NCI-H1417 treated with DMSO at 0.1 percent for 48 hours (cell line): ENCODE measurements at regions not wholly inside any gene's neighbourhood (a gene's known extent, or its start where the extent isn't known, plus 50 kb on each side); places are given as distances from the start of the nearest gene placed in this dataset.

Experiments
- DNase-seq: peaks from one replicate; lab custom pipeline; 2025; lab: John Stamatoyannopoulos, UW

DNA sequence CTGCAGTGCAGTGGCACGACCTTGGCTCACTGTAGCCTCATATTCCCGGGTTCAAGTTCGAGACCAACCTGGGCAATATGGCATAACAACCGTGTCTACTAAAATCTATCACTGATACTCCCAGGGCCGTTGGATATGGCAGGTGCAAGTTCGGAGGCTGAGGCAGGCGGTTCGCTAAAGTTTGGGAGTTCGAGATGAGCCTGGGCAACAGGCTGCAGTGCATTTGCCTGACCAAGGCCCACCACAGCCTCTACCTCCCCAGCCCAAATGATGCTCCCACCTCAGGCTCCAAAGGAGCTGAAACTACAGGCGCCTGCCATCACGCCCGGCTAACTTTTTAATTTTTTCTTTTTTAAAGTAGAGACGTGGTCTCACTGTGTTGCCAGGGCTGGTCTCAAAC lies 177.1 kb upstream of the ALG10B start:
- no peak for DNase-seq

DNA sequence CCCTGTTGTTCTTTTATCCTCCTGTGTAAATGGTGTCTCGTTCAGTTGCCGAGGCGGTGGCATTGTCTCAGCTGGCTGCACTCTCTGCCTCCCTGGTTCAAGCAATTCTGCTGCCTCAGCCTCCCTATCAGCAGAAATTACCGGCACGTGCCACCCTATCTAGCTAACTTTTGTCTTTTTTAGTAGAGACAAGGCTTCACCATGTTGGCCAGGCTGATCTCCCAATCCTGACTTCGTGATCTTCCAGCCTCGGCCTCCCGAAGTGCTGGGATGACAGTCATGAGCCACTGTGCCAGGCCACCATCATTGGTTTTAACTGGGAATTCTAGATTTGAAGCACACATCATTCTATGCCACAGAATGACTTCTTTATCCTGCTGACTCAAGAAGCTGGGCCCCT lies 175.3 kb upstream of the ALG10B start:
- no peak for DNase-seq

DNA sequence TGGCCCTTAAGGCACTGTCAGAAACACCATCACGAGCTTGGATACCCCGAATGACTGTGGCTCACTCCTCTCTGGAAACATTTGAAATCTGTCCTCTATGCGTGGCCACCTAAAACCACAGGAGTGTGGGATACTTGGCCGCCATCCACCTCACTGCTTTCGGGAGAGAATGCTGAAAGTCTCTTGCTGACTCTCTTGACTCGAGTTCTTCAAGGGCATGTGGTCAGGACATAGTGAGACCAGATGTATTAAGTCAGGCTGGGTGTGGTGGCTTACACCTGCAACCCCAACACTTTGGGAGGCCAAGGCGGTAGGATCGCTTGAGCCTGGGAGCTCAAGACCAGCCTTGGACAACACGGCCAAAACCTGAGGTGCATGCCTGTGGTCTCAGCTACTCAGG lies 174.7 kb upstream of the ALG10B start:
- DNase-seq: no peak

DNA sequence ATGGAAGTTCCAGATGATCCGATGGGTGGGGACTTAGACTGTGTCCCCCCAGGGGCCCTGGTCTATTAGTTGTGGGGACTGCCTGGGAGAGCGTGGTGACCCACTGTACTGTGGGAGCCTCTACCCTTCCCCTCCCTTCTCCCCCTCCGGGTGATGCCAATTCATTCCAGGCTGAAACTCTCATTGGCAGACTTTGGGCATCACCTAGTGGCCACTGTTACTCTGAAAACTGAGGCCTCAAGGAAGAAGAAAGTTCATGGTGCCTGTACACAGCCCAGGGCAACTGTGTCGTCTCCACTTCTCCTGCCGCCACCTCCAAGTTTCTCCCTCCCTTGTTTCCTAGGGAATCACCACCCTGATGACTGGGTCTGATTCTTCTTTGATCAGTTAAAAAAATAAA lies 173.6 kb upstream of the ALG10B start:
- DNase-seq: no peak

DNA sequence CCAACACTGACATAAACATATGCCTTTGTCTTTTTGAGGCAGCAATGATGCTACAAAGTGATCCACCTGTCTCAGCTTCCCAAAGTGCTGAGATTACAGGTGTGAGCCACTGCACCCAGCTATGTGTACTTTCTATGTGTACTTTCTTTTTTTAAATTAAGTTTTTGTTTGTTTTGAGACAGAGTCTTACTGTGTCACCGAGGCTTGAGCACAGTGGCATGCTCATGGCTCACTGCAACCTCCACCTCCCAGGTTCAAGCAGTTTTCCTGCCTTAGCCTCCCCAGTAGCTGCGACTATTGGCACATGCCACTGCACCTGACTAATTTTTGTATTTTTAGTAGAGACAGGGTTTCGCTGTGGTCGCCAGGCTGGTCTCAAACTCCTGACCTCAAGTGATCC lies 172.5 kb upstream of the ALG10B start:
- no peak for DNase-seq

DNA sequence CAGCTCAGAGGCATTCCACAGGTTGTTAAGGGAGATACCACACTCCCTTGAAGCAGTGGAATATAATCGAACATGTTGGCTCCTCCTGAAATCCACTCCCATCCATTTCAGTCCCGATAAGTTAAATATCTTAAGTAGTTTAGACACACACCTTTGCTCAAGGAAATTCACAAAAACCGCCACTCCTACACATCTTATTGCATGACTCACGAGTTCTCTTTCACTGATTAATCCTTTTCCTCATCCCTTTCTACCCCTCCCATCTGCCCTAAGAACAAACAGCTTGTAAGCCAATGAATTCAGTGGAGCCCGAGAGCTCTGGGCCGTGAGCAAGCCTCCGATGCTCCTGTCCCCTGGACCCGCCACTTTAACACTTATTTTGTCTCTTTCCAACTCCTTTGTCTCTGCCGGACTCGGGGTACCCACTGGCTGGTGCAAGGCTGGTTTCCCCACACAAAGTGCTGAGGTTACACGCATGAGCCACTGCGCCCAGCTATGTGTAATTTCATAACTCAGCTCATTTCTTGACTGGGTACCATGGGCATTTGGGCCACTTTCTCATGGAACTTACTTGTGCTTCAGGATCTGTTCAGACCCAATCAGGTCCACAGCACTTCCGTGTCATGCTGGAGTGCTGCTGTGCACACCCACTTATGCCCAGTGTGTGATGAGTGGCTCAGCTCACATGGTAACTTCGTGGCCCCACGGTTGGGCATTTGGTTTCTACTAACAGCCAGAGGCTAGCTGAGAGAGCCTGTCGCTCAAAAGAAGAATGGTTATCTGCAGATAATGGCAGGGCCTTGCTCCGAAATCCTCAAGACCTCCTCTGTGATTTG lies 171.8 kb upstream of the ALG10B start:
- DNase-seq: no peak

DNA sequence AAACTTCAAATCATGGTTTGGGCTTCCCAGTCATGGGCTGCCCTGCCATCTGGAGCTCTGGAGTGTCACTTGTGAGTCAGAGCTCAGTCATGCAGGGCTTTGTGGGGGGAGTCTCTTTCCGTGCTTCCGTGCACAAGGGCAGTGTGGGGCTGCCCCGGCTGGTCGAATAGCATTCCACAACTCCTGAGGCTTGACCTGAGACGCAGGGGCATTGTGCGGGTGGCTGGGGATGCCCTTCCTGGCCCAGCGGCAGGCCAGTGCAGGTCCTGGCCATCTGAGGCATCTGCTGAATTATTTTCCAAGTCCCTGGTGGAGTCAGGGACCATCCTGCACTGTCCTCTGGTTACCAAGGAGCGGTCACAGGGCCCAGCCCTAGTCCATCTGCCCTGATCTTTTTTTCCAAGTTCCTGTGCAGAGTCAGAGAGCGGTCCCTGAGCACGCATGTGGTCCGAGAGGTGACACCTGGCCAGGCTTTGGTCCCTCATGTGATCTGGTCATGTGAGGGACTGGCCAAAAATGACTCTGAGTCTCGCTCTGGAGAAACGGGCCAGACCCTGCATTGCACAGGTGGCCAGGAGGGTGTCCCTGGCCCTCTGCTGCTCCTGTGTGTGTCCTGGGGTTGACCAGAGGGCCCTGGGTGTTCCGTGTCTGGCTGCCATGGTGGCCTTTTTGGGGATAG lies 167.0 kb upstream of the ALG10B start:
- no peak for DNase-seq

DNA sequence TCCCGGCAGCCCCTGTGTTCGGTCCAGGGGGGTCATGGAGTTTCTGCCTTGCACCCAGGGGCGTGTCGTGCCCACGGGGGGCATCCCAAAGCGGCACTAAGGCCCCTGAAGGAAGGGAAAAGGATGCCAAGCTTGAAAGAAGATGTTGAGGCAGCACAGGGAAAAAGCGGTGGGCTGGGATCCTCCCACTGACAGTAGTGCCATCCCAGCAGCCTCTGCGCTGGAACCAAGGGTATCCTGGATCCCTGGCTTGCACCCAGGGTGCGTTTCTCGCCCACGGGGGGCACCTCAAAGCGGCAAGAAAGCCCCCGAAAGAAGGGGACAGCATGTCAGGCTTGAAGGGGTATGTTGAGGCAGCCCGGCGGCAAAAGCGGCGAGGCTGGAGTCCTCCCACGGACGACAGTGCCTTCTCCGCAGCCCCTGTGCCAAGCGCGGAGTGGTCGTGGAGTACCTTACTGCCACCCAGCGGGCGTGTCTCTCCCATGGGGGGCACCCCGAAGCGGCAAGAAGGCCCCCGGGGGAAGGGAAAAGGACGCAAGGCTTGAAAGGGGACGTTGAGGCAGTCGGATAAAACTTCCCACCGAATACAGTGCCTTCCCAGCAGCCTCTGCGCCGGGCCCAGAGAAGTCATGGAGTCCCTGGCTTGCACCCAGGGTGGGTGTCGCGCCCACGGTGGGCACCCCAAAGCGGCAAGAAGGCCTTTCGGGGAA lies 164.4 kb upstream of the ALG10B start:
- no peak for DNase-seq

DNA sequence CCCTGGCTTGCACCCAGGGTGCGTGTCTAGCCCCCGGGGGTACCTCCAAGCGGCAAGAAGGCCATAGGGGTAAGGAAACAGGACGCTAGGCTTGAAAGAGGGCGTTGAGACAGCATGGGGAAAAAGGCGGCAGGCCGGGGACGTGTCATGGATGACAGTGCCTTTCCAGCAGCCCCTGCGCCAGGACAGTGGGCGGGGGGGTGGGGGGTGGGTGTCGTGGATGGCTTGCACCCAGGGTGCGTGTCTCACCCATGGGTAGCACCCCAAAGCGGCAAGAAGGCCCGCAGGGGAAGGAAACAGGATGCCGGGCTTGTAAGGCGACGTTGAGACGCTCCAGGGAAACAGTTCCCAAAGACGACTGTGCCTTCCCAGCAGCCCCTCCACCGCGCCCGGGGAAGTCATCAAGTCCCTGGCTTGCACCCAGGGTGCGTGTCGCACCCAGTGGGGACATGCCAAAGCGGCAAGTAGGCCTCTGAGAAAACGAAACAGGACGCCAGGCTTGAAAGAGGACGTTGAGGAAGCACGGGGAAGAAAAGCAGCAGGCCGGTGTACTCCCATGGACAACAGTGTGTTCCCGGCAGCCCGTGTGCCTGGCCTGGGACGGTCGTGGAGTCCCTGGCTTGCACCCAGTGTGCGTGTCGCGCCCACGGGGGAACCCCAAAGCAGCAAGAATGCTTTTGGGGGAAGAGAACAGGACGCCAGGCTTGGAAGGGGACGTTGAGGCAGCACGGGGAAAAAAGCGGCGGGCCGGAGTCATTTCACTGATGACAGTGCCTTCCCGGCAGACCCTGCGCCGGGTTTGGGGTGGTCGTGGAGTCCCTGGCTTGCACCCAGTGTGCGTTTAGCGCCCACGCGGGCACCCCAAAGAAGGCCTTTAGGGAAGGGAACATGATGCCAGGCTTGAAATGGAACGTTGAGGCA lies 163.5 kb upstream of the ALG10B start:
- DNase-seq: no peak

DNA sequence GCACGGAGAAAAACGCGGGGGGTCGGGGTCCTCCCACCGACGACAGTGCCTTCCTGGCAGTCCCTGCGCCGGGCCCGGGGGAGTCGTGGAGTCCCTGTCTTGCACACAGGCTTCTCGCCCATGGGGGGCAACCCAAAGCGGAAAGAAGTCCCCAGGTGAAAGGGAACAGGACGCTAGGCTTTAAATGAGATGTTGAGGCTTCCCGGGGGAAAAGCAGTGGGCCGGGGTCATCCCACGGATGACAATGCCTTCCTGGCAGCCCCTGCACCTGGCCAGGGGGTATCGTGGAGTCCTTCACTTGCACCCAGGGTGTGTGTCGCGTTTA lies 162.9 kb upstream of the ALG10B start:
- DNase-seq: no peak

DNA sequence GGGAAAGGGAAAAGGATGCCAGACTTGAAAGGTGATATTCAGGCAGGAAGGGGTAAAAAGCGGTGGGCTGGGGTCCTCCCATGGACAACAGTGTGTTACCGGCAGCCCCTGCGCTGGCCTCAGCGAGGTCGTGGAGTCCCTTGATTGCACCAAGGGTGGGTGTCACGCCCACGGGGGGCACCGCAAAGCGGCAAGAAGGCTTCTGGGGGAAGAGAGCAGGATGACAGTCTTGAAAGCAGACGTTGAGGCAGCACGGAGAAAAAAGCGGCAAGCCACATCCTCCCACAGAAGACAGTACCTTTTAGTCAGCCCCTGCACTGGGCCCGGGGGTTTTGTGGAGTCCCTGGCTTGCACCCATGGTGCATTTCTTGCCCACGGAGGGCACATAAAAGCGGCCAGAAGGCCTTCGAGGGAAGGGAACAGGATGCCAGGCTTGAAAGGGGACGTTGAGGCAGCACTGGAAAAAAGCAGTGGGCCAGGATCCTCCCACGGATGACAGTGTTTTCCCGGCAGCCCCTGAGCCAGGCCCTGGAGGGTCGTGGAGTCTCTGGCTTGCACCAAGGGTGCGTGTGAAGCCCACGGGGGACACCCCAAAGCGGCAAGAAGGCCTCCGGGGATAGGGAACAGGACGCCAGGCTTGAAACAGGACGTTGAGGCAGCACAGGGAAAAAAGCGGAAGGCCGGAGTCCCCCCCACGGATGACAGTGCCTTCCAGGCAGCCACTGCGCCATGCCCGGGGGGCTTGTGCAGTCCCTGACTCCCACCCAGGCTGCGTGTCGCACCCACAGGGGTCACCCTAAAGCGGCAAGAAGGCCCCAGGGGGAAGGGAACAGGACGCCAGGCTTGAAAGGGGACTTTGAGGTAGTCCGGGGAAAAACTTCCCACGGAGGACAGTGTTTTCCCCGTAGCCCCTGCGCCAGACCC lies 162.2 kb upstream of the ALG10B start:
- DNase-seq: no peak

DNA sequence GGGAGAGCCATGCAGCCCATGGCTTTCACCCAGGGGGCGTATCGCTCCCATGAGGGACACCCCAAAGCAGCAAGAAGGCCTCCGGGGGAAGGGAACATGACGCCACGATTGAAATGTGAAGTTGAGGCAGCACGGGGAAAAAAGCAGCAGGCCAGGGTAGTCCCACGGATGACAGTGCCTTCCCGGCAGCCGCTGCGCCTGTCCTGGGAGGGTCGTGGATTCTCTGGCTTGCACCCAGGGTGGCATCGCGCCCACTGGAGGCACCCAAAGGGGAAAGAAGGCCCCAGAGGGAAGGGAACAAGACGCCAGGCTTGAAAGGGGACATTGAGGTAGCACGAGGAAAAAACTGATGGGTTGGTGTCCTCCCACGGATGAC lies 161.6 kb upstream of the ALG10B start:
- no peak for DNase-seq

DNA sequence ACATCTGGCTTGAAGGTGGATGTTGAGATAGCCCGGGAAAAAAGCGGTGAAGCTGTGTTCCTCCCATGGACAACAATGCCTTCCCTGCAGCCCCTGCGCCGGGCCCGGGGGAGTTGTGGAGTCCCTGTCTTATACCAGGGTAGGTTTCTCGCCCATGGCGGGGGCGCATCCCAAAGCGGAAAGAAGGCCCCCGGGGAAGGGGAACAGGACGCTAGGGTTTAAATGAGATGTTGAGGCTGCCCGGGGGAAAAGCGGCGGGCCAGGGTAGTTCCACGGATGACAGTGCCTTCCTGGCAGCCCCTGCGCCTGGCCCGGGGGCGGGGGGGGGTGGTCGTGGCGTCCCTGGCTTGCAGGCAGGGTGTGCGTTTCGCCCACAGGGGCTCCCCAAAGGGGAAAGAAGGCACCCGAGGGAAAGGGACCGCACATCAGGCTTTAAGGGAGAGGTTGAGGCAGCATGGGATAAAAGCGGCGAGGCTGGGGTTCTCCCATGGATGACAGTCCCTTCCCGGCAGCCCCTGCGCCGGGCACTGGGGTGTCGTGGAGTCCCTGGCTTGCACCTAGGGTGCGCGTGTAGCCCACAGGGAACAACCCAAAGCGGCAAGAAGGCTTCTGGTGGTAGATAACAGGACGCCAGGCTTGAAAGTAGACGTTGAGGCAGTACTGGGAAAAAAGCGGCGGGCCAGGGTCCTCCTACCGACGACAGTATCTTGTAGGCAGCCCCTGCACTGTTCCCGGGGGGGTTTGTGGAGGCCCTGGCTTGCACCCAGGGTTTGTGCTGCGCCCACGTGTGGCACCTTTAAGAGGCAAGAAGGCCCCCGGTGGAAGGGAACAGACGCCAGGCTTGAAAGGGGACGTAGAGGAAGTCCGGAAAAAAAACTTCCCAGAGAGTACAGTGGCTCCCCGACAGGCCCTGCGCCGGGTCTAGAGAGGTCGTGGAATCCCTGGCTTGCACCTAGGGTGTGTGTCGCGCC lies 160.8 kb upstream of the ALG10B start:
- DNase-seq: no peak

DNA sequence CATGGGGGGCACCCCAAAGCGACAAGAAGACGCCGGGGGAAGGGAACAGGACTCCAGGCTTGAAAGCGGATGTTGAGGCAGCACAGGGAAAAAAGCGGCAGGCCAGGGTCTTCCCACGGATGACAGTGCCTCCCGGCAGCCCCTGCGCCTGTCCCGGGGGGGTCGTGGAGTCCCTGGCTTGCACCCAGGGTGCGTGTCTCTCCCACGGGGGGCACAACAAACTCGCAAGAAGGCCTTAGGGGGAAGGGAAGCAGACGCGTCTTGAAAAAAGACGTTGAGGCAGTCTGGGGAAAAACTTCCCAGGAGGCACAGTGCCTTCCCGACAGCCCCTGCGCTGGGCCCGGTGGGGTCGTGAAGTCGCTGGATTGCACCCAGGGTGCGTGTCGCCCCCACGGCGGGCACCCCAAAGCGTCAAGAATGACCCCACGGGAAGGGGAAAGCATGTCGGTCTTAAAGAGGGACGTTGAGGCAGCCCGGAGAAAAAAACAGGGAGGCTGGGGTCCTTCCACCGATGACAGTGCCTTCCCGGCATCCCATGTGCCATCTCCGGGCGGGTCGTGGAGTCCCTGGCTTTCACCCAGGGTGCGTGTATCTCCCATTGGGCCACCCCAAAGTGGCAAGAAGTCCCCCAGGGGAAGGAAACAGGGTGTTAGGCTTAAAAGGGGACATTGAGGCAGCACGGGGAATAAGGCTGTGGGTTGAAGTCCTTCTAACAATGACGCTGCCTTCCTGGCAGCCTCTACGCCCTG lies 159.9 kb upstream of the ALG10B start:
- DNase-seq: no peak

DNA sequence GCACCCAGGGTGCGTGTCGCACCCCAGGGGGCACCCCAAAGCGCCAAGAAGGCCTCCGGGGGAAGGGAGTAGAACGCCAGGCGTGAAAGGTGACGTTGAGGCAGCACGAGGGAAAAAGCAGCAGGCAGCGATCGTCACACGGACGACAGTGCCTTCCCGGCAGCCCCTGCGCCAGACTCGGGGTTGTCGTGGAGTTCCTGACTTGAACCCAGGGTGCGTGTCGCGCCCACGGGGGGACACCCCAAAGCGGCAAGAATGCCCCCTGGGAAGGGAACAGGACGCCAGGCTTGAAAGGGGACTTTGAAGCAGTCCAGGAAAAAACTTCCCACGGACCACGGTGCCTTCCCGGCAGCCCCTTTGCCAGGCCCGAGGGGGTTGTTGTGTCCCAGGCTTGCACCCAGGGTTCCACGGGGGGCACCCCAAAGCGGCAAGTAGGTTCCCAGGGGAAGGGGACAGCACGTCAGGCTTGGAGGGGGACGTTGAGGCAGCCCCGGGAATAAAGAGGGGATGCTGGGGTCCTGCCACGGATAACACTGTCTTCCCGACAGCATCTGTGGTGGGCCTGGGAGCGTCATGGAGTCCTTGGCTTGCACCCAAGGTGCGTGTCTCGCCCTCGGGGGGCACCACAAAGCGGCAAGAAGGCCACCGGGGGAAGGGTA lies 159.2 kb upstream of the ALG10B start:
- no peak for DNase-seq

DNA sequence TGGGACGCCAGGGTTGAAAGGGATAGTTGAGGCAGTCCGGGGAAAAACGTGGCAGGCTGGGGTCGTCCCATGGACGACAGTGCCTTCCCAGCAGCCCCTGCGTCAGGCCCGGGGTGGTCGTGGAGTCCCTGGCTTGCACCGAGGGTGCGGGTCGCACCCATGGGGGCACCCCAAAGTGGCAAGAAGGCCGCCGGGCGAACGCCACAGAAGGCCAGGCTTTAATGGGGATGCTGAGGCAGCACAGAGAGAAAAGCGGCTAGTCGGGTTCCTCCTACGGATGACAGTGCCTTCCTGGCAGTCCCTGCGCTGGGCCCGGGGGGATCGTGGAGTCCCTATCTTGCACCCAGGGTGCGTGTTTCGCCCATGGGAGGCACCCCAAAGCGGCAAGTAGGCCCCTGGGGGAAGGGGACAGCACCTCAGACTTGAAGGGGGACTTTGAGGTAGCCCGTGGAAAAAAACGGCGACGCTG lies 158.6 kb upstream of the ALG10B start:
- DNase-seq: no peak

DNA sequence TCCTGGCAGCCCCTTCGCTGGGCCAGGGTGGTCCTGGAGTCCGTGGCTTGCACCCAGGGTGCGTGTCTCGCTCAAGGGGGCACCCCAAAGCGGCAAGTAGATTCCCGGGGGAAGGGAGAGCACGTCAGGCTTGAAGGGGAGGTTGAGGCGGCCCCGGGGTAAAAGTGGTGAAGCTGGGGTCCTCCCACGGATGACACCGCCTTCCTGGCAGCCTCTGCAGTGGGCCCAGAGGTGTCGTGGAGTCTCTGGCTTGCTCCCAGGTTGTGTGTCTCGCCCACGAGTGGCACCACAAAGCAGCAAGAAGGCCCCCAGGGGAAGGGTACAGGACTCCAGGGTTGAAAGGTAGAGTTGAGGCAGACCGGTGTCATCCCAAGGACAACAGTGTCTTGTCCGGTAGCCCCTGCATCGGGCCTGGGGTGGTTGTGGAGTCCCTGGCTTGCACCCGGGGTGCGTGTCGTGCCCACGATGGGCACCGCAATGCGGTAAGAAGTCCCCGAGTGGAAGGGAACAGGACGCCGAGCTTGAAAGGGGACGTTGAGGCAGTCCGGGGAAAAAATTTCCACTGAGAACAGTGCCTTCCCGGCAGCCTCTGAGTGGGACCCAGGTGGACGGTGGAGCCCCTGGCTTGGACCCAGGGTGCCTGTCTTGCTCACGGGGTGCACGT lies 158.0 kb upstream of the ALG10B start:
- no peak for DNase-seq

DNA sequence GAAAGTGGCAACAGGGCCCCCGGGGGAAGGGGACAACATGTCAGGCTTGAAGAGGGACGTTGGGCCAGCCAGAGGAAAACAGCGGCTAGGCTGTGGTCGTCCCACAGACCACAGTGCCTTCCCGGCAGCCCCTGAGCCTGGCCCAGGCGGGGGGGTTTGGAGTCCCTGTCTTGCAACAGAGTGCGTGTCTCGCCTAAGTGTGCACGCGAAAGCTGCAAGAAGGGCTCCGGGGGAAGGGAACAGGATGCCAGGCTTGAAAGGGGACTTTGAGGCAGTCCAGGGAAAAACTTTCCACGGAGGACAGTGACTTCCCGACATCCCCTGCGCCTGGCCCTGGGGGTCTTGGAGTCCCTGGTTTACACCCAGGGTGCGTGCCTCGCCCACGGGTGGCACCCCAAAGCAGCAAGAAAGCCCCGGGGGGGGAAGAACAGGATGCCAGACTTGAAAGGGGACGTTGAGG lies 157.5 kb upstream of the ALG10B start:
- no peak for DNase-seq
